Caco-2 (cell line): ENCODE measurements at regions not wholly inside any gene's neighbourhood (a gene's known extent, or its start where the extent isn't known, plus 50 kb on each side); places are given as distances from the start of the nearest gene placed in this dataset.

ENCODE experiments used
- BruUV-seq: library from RNA; stranded (reverse); fragments of 400-500 nt; replicated peaks from 2 replicates; lab custom pipeline; 2021; lab: Mats Ljungman, UMichigan
- CTCF ChIA-PET: fragments of 300-600 bp; sonication (Branson Sonifier 250); formaldehyde crosslinking; loops from one replicate; lab custom pipeline; 2022; ENCODE audit warnings: antibody characterized with exemption; lab: Charles Lee
- POLR2A ChIA-PET: fragments of 300-600 bp; sonication (Branson Sonifier 250); formaldehyde crosslinking; loops from one replicate; lab custom pipeline; 2022; ENCODE audit warnings: antibody characterized with exemption; lab: Charles Lee
- DNase-seq, 2 experiments: peaks; one replicate each; pipeline versions ENCODE4 v3.0.0 to v3.0.0-alpha.2; 2020 to 2022
- H3K27me3 ChIP-seq: replicated peaks from 2 replicates; pipeline ENCODE4 v1.6.0; 2011; ENCODE audit warnings: low read length; ENCODE audit not compliant: control insufficient read depth, insufficient read depth
- H3K36me3 ChIP-seq: 2 replicates; pipeline ENCODE4 v1.5.1; 2011; ENCODE audit warnings: low read length; ENCODE audit not compliant: control insufficient read depth, insufficient read depth
- H3K4me1 ChIP-seq: fragments of 250-450 bp; sonication (Bioruptor Pico); 2 replicates; pipeline ENCODE4 v1.5.1; 2020; ENCODE audit warnings: mild to moderate bottlenecking
- H3K4me3 ChIP-seq: 2 replicates; pipeline ENCODE4 v1.5.1; 2011; ENCODE audit warnings: low read depth, mild to moderate bottlenecking, control low read depth, low read length
- H3K9me3 ChIP-seq: fragments of 250-450 bp; sonication (Bioruptor Pico); 2 replicates; pipeline ENCODE4 v1.5.1; 2020; ENCODE audit warnings: mild to moderate bottlenecking, moderate library complexity
- H3K27ac Mint-ChIP-seq: one replicate; pipeline ENCODE4 v1.8.0; 2022; ENCODE audit warnings: mixed read lengths; ENCODE audit not compliant: unreplicated experiment
- H3K27me3 Mint-ChIP-seq: one replicate; pipeline ENCODE4 v1.8.0; 2022; ENCODE audit warnings: mixed read lengths; ENCODE audit not compliant: insufficient read depth, unreplicated experiment
- H3K36me3 Mint-ChIP-seq: one replicate; pipeline ENCODE4 v1.8.0; 2022; ENCODE audit warnings: mild to moderate bottlenecking, mixed read lengths; ENCODE audit not compliant: insufficient read depth, unreplicated experiment
- H3K4me1 Mint-ChIP-seq: one replicate; pipeline ENCODE4 v1.8.0; 2022; ENCODE audit warnings: low read depth, mixed read lengths; ENCODE audit not compliant: unreplicated experiment
- H3K4me3 Mint-ChIP-seq: one replicate; pipeline ENCODE4 v1.8.0; 2022; ENCODE audit warnings: mild to moderate bottlenecking, moderate library complexity, mixed read lengths; ENCODE audit not compliant: unreplicated experiment
- H3K9me3 Mint-ChIP-seq: one replicate; pipeline ENCODE4 v1.8.0; 2022; ENCODE audit warnings: mixed read lengths; ENCODE audit not compliant: unreplicated experiment
- CTCF ChIP-seq, 2 experiments: fragments of 200-600 bp in 1 of 2; IDR thresholded peaks; 1 replicate in 1 of 2; 2 replicates in 1 of 2; pipeline versions ENCODE4 v1.5.1 to v1.8.0; 2011 to 2022; ENCODE audit warnings: antibody characterized with exemption in 1 of 2, control low read depth in 1 of 2, inconsistent platforms in 1 of 2, low read depth in 1 of 2, low read length in 1 of 2, mild to moderate bottlenecking in 1 of 2, moderate library complexity in 1 of 2; ENCODE audit not compliant: insufficient read depth in 1 of 2, severe bottlenecking in 1 of 2, unreplicated experiment in 1 of 2
- intact Hi-C: fragments of 100-400 bp; cut with micrococcal nuclease; formaldehyde crosslinking; loops from one replicate; pipeline ENCODE4 v1.10.0; 2022; ENCODE audit not compliant: unreplicated experiment

DNA sequence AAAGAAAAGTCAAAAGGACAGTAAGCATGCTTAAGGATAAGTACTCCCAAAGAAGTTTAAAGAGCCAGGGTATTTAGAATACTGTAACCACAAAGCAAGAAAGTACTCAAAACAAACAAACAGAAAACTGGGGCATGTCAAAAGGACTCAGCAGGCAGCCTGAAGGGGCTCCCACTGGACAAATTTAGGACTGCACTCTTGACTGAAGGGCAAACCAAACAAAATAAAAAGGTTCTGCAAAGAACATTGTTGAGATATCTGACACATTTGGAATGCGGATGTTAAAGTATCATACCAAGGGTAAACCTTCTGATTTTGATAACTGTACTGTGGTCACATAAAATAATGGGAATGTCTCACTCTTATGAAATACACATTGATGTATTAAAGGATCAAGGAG, 157.4 kb downstream of the TNFSF13B start:
- H3K27me3 Mint-ChIP-seq: peaks cover 2% of the 10 kb centered on the region
- no peaks in the 10 kb centered on the region for H3K36me3 Mint-ChIP-seq
- no peaks in the 10 kb centered on the region for H3K27me3 ChIP-seq
- no peak overlapping the region for H3K27ac Mint-ChIP-seq
- no peaks in the 10 kb centered on the region for H3K36me3 ChIP-seq
- DNase-seq: no peak
- CTCF ChIA-PET: no interaction called here
- POLR2A ChIA-PET: no interaction called here
- BruUV-seq: no TSS peak
- no peaks in the 10 kb centered on the region for H3K4me1 Mint-ChIP-seq
- no peaks in the 10 kb centered on the region for H3K4me1 ChIP-seq
- H3K4me3 ChIP-seq: no peak overlapping the region
- no peaks in the 10 kb centered on the region for H3K9me3 ChIP-seq
- intact Hi-C loops: no loop called here
- no peak overlapping the region for H3K4me3 Mint-ChIP-seq
- no peaks in the 10 kb centered on the region for H3K9me3 Mint-ChIP-seq
- no peak for TF ChIP-seq CTCF (IDR thresholded peaks at IDR 0.05; ENCODE audit: insufficient read depth in 1 of 2, low read depth in 1 of 2, low read length in 1 of 2, severe bottlenecking in 1 of 2, unreplicated experiment in 1 of 2)

DNA sequence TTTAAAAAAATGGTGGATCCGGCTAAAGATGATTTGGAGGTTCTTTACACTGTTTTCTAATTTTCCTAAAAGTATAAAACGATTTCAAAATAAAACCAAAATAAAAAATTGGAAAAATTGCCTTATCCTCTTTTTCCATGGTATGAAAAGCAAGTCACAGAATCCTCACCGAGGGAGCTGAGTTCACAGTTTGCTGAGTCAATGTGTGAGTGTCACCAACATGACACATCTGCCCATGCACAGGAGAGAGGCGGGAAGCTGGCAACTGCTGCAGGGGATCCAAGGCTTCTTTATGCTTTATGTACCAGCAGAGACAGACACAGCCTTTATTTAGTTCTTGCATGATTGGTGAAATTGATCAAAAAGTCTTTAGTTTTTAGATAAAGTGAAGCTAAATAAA, 157.8 kb downstream of the TNFSF13B start:
- DNase-seq: no peak
- no peaks in the 10 kb centered on the region for H3K27me3 ChIP-seq
- Mint-ChIP-seq H3K27ac (no peak overlapping the region), H3K27me3 (peaks cover 2% of the 10 kb centered on the region), H3K4me3 (no peak overlapping the region), H3K9me3 (no peaks in the 10 kb centered on the region), H3K36me3 (no peaks in the 10 kb centered on the region), H3K4me1 (no peaks in the 10 kb centered on the region)
- CTCF ChIA-PET: no interaction called here
- intact Hi-C loops: no loop called here
- POLR2A ChIA-PET: no interaction called here
- no peaks in the 10 kb centered on the region for H3K4me1 ChIP-seq
- BruUV-seq: no TSS peak
- no peaks in the 10 kb centered on the region for H3K9me3 ChIP-seq
- no peak overlapping the region for H3K4me3 ChIP-seq
- no peak for TF ChIP-seq CTCF (IDR thresholded peaks at IDR 0.05; ENCODE audit: insufficient read depth in 1 of 2, low read depth in 1 of 2, low read length in 1 of 2, severe bottlenecking in 1 of 2, unreplicated experiment in 1 of 2)
- no peaks in the 10 kb centered on the region for H3K36me3 ChIP-seq

DNA sequence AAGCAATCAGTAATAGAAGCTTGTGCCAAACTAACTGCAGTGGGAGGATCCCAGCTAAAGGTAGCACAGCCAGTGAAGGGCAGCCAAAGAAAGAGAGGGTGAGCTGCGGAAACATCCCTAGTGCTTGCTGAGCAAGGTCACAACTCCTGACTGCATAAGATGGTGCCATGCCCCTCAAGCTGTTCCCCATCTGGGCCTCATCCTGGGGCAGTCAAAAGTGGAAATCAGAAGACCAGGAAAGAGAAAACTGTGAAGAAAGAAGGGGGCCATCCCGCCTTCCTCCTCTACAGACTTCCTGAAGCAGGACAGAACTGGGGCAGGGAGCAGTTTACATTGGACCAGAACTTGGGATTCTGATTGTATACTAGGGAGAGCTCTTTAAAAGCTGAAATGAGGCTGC, 159.2 kb downstream of the TNFSF13B start:
- intact Hi-C loops: no loop called here
- Mint-ChIP-seq H3K27me3 (no peaks in the 10 kb centered on the region), H3K9me3 (no peaks in the 10 kb centered on the region), H3K27ac (no peak overlapping the region), H3K4me1 (no peaks in the 10 kb centered on the region), H3K4me3 (no peak overlapping the region), H3K36me3 (no peaks in the 10 kb centered on the region)
- no peak for DNase-seq
- no peak overlapping the region for H3K4me3 ChIP-seq
- ChIA-PET CTCF (no interaction called here), POLR2A (no interaction called here)
- H3K9me3 ChIP-seq: no peaks in the 10 kb centered on the region
- BruUV-seq: no TSS peak
- no peaks in the 10 kb centered on the region for H3K36me3 ChIP-seq
- H3K27me3 ChIP-seq: no peaks in the 10 kb centered on the region
- TF ChIP-seq CTCF (IDR thresholded peaks at IDR 0.05; ENCODE audit: insufficient read depth in 1 of 2, low read depth in 1 of 2, low read length in 1 of 2, severe bottlenecking in 1 of 2, unreplicated experiment in 1 of 2): no peak
- no peaks in the 10 kb centered on the region for H3K4me1 ChIP-seq
